IMR-90 (cell line): ENCODE measurements at regions not wholly inside any gene's neighbourhood (a gene's known extent, or its start where the extent isn't known, plus 50 kb on each side); places are given as distances from the start of the nearest gene placed in this dataset.

Source experiments
- ATAC-seq: fragments of 200-7000 bp; cut with Tn5 transposase; 2 replicates; pipeline ENCODE4 v1.9.1; 2020; ENCODE audit warnings: low read depth, mild to moderate bottlenecking, moderate library complexity
- BruUV-seq: library from RNA; stranded (reverse); fragments of 400-500 nt; replicated peaks from 2 replicates; lab custom pipeline; 2021; lab: Mats Ljungman, UMichigan
- CTCF ChIA-PET: fragments of 300-600 bp; formaldehyde crosslinking; extraction: SDS; loops from one replicate; lab custom pipeline; 2021; ENCODE audit warnings: antibody characterized with exemption; lab: Yijun Ruan, JAX
- POLR2A ChIA-PET: fragments of 300-600 bp; sonication (Branson Sonifier 250); formaldehyde crosslinking; loops from one replicate; lab custom pipeline; 2022; ENCODE audit warnings: antibody characterized with exemption; ENCODE audit not compliant: unreplicated experiment; lab: Charles Lee
- DNase-seq: peaks from one replicate; pipeline ENCODE4 v3.0.0; 2013
- H2AFZ ChIP-seq: replicated peaks from 2 replicates; pipeline ENCODE3; 2013; ENCODE audit warnings: low read length, mild to moderate bottlenecking; ENCODE audit not compliant: poor library complexity
- H2AK5ac ChIP-seq: 2 replicates; pipeline ENCODE4 v1.6.1; 2013; ENCODE audit warnings: low read depth, low read length, inconsistent platforms
- H2AK9ac ChIP-seq: replicated peaks from 2 replicates; pipeline ENCODE3; 2013; ENCODE audit warnings: mild to moderate bottlenecking, low read depth, low read length, moderate library complexity; ENCODE audit not compliant: poor library complexity
- H2BK120ac ChIP-seq: 2 replicates; pipeline ENCODE4 v1.6.1; 2013; ENCODE audit warnings: low read depth, low read length, inconsistent platforms
- H2BK15ac ChIP-seq: 3 replicates; pipeline ENCODE4 v1.6.1; 2013; ENCODE audit warnings: low read depth, low read length, inconsistent platforms
- H2BK20ac ChIP-seq: 2 replicates; pipeline ENCODE4 v1.6.1; 2013; ENCODE audit warnings: low read depth, mild to moderate bottlenecking, inconsistent platforms, low read length, moderate library complexity
- H2BK5ac ChIP-seq: 2 replicates; pipeline ENCODE4 v1.6.1; 2013; ENCODE audit warnings: mild to moderate bottlenecking, low read depth, low read length, inconsistent platforms; ENCODE audit not compliant: poor library complexity, severe bottlenecking
- H3K14ac ChIP-seq: replicated peaks from 2 replicates; pipeline ENCODE4 v1.6.1; 2013; ENCODE audit warnings: low read depth, low read length, inconsistent platforms
- H3K18ac ChIP-seq: 2 replicates; pipeline ENCODE4 v1.6.1; 2013; ENCODE audit warnings: low read depth, low read length, control low read depth
- H3K23ac ChIP-seq: 2 replicates; pipeline ENCODE4 v1.6.1; 2013; ENCODE audit warnings: low read depth, low read length, inconsistent platforms
- H3K27ac ChIP-seq: 2 replicates; pipeline ENCODE4 v1.5.1; 2013; ENCODE audit warnings: mild to moderate bottlenecking, control low read depth, low read length; ENCODE audit not compliant: insufficient read depth
- H3K27me3 ChIP-seq: 2 replicates; pipeline ENCODE4 v1.6.1; 2013; ENCODE audit warnings: low read length; ENCODE audit not compliant: control insufficient read depth, insufficient read depth
- H3K36me3 ChIP-seq: 2 replicates; pipeline ENCODE4 v1.6.1; 2013; ENCODE audit warnings: low read length, mixed read lengths; ENCODE audit not compliant: control insufficient read depth, insufficient read depth
- H3K4ac ChIP-seq: 2 replicates; pipeline ENCODE4 v1.6.1; 2013; ENCODE audit warnings: low read depth, low read length, inconsistent platforms
- H3K4me1 ChIP-seq: 2 replicates; pipeline ENCODE4 v1.6.1; 2013; ENCODE audit warnings: low read length, mixed read lengths; ENCODE audit not compliant: control insufficient read depth, insufficient read depth
- H3K4me2 ChIP-seq: 2 replicates; pipeline ENCODE4 v1.6.1; 2013; ENCODE audit warnings: low read depth, mild to moderate bottlenecking, control low read depth, low read length, moderate library complexity
- H3K4me3 ChIP-seq: 2 replicates; pipeline ENCODE4 v1.5.1; 2013; ENCODE audit warnings: low read depth, mild to moderate bottlenecking, control low read depth, low read length, moderate library complexity; ENCODE audit not compliant: insufficient read depth
- H3K56ac ChIP-seq: 2 replicates; pipeline ENCODE4 v1.6.1; 2013; ENCODE audit warnings: low read length, inconsistent platforms; ENCODE audit not compliant: insufficient read depth; ENCODE audit errors: extremely low read depth
- H3K79me1 ChIP-seq, 2 experiments: 2 replicates each; pipeline ENCODE4 v1.6.1; 2013; ENCODE audit warnings: low read length in 2 of 2, inconsistent platforms in 1 of 2, low read depth in 1 of 2
- H3K9ac ChIP-seq: 2 replicates; pipeline ENCODE4 v1.6.1; 2013; ENCODE audit warnings: low read depth, low read length, control low read depth
- H3K9me1 ChIP-seq: 2 replicates; pipeline ENCODE4 v1.6.1; 2013; ENCODE audit warnings: low read length, inconsistent platforms; ENCODE audit not compliant: insufficient read depth
- H3K9me3 ChIP-seq: 2 replicates; pipeline ENCODE4 v1.6.1; 2013; ENCODE audit warnings: low read length; ENCODE audit not compliant: control insufficient read depth, insufficient read depth
- H4K20me1 ChIP-seq: 2 replicates; pipeline ENCODE4 v1.6.1; 2013; ENCODE audit warnings: low read length, inconsistent platforms; ENCODE audit not compliant: insufficient read depth
- H4K5ac ChIP-seq: 2 replicates; pipeline ENCODE4 v1.6.1; 2013; ENCODE audit warnings: mild to moderate bottlenecking, low read depth, low read length, control low read depth
- H4K8ac ChIP-seq, 2 experiments: 2 replicates each; pipeline ENCODE4 v1.6.1; 2013; ENCODE audit warnings: low read depth in 2 of 2, low read length in 2 of 2, control low read depth in 1 of 2, inconsistent platforms in 1 of 2
- H4K91ac ChIP-seq: 2 replicates; pipeline ENCODE4 v1.6.1; 2013; ENCODE audit warnings: low read depth, low read length, inconsistent platforms; ENCODE audit not compliant: insufficient read depth
- CEBPB ChIP-seq: IDR thresholded peaks from 2 replicates; pipeline ENCODE4 v1.6.1; 2012; ENCODE audit warnings: low read depth, low read length, improper control_type of control experiment
- MAZ ChIP-seq: IDR thresholded peaks from 2 replicates; pipeline ENCODE4 v1.6.1; 2012; ENCODE audit warnings: low read depth, mild to moderate bottlenecking, low read length, improper control_type of control experiment, moderate library complexity, borderline replicate concordance
- NFE2L2 ChIP-seq: fragments of 150-350 bp; IDR thresholded peaks from 2 replicates; pipeline ENCODE4 v1.6.1; 2016; ENCODE audit warnings: low read depth, mild to moderate bottlenecking, low read length
- RAD21 ChIP-seq: IDR thresholded peaks from 2 replicates; pipeline ENCODE4 v1.6.1; 2012; ENCODE audit warnings: low read length, improper control_type of control experiment
- WGBS, 2 experiments: methylation state at CpG; one replicate each; pipeline versions ENCODE4 v1.1.5 to v1.1.7; 2013; ENCODE audit warnings: missing lambda C conversion rate in 2 of 2; ENCODE audit not compliant: insufficient read length in 1 of 2; ENCODE audit errors: extremely low coverage in 2 of 2; 5-methylcytosine and 5-hydroxymethylcytosine counted together
- dilution Hi-C: fragments of 300-500 bp; cut with HindIII; formaldehyde crosslinking; loops from one replicate; pipeline ENCODE4 v1.14.3; 2018; ENCODE audit warnings: low sequenced_read_pairs; ENCODE audit not compliant: unreplicated experiment
- in situ Hi-C: fragments of 300-500 bp; cut with MboI; formaldehyde crosslinking; loops from 3 replicates; pipeline ENCODE4 v1.14.3; 2019; ENCODE audit warnings: low sequenced_read_pairs, inconsistent platforms, mixed read lengths
- intact Hi-C: fragments of 100-400 bp; cut with micrococcal nuclease; formaldehyde crosslinking; loops from 2 replicates; pipeline ENCODE4 v1.10.0; 2022
- TF ChIP-seq, protein P1 (sequence below): fragments of 150-350 bp; IDR thresholded peaks from 2 replicates; pipeline ENCODE4 v1.6.1; 2016; ENCODE audit warnings: low read depth, mild to moderate bottlenecking, low read length, moderate library complexity, borderline replicate concordance
- TF ChIP-seq, protein P2 (sequence below): fragments of 150-350 bp; IDR thresholded peaks from 2 replicates; pipeline ENCODE4 v1.6.1; 2017; ENCODE audit warnings: mild to moderate bottlenecking, antibody characterized with exemption, low read length, low read depth

DNA sequence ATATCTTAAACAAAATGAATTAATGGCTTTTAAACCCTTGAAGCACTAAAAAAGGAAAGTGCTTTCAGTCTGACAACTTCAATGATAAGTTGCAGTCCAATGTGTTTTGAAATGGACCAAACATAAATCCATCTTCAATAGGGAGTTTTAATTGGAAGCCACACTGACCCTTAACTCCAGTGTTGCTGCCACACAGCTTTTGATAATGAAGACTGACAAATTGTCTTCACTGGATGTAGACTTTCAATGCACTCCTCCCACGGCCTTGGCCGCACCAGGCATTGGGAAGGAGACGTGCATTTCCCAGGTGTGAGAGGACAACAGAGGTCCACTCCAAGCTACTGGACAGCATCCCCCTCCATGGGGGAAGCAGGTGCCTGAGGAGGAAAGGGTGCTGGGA is 159.0 kb upstream of the NRP1 start:
- Histone ChIP-seq H4K5ac (no peak overlapping the region), H3K9me3 (no peaks in the 10 kb centered on the region), H3K56ac (no peak overlapping the region), H3K27ac (no peak overlapping the region), H3K36me3 (no peaks in the 10 kb centered on the region), H3K9ac (no peak overlapping the region), H2BK5ac (no peak overlapping the region), H4K20me1 (no peaks in the 10 kb centered on the region), H2BK120ac (no peak overlapping the region), H3K23ac (no peak overlapping the region), H2BK15ac (no peak overlapping the region), H3K79me1 (no peaks in the 10 kb centered on the region), H3K27me3 (no peaks in the 10 kb centered on the region; the same call in 1 of the 2 replicates), H4K91ac (no peak overlapping the region), H3K4me1 (no peaks in the 10 kb centered on the region), H3K9me1 (no peaks in the 10 kb centered on the region), H3K4me3 (no peak overlapping the region), H2AK9ac (no peak overlapping the region), H2BK20ac (no peak overlapping the region), H4K8ac (no peak overlapping the region), H3K4ac (no peak overlapping the region), H2AK5ac (no peak overlapping the region), H3K18ac (no peak overlapping the region), H3K4me2 (no peak overlapping the region), H3K14ac (no peak overlapping the region), H2AFZ (no peak overlapping the region)
- in situ Hi-C loops = no loop called here
- BruUV-seq = no TSS peak
- WGBS, 2 experiments = no CpG with 5 or more reads among the region's 3 CpGs
- ChIA-PET CTCF (no interaction called here), POLR2A (no interaction called here)
- intact Hi-C loops = no loop called here
- no peak for DNase-seq
- ATAC-seq = no peak
- TF ChIP-seq MAZ (no peak), NFE2L2 (no peak), CEBPB (no peak), RAD21 (no peak)
- TF ChIP-seq, protein P1, sequence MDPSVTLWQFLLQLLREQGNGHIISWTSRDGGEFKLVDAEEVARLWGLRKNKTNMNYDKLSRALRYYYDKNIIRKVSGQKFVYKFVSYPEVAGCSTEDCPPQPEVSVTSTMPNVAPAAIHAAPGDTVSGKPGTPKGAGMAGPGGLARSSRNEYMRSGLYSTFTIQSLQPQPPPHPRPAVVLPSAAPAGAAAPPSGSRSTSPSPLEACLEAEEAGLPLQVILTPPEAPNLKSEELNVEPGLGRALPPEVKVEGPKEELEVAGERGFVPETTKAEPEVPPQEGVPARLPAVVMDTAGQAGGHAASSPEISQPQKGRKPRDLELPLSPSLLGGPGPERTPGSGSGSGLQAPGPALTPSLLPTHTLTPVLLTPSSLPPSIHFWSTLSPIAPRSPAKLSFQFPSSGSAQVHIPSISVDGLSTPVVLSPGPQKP = no peak
- TF ChIP-seq, protein P2, sequence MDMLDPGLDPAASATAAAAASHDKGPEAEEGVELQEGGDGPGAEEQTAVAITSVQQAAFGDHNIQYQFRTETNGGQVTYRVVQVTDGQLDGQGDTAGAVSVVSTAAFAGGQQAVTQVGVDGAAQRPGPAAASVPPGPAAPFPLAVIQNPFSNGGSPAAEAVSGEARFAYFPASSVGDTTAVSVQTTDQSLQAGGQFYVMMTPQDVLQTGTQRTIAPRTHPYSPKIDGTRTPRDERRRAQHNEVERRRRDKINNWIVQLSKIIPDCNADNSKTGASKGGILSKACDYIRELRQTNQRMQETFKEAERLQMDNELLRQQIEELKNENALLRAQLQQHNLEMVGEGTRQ = no peak
- dilution Hi-C loops = no loop called here
